Tibial artery (tissue), 4 donors: ENCODE measurements at regions not wholly inside any gene's neighbourhood (a gene's known extent, or its start where the extent isn't known, plus 50 kb on each side); places are given as distances from the start of the nearest gene placed in this dataset.

Experiments
- DNase-seq, 2 donors: peaks; one replicate each; pipeline ENCODE4 v3.0.0-alpha.2; 2019
- H3K27ac ChIP-seq, 2 donors: fragments of 200-600 bp; sonication (generic) in 1 of 2; 1 replicate in 1 of 2; 2 replicates in 1 of 2; pipeline ENCODE4 v1.5.1; 2018 to 2019; ENCODE audit warnings: mild to moderate bottlenecking in 1 of 2
- H3K27me3 ChIP-seq, 2 donors: fragments of 200-600 bp; sonication (generic) in 1 of 2; one replicate each; pipeline versions ENCODE4 v1.5.1 to v1.6.0; 2016 to 2019
- H3K36me3 ChIP-seq, 3 donors: fragments of 200-600 bp; sonication (generic) in 2 of 3; one replicate each; pipeline ENCODE4 v1.5.1; 2016 to 2019; ENCODE audit warnings: mild to moderate bottlenecking in 2 of 3
- H3K4me1 ChIP-seq, 4 donors: fragments of 200-600 bp; sonication (generic) in 2 of 4; 1 replicate in 3 of 4; 2 replicates in 1 of 4; pipeline ENCODE4 v1.5.1; 2016 to 2019
- H3K4me3 ChIP-seq, 2 donors: fragments of 200-600 bp; sonication (generic) in 1 of 2; 1 replicate in 1 of 2; 2 replicates in 1 of 2; pipeline ENCODE4 v1.5.1; 2018 to 2019; ENCODE audit warnings: mild to moderate bottlenecking in 2 of 2
- H3K9me3 ChIP-seq, 3 donors: fragments of 200-600 bp; sonication (generic) in 1 of 3; one replicate each; pipeline ENCODE4 v1.5.1; 2016 to 2019
- intact Hi-C: fragments of 100-400 bp; cut with DNase I; formaldehyde crosslinking; loops from one replicate; pipeline ENCODE4 v1.15.0; 2023; ENCODE audit warnings: low total_unique reads
- TF ChIP-seq, protein P1 (sequence below), 2 experiments: fragments of 200-600 bp in 1 of 2; fragments of 450-650 bp in 1 of 2; IDR thresholded peaks; one replicate each; pipeline ENCODE4 v1.5.1; 2017 to 2019; ENCODE audit warnings: antibody characterized with exemption in 2 of 2, mild to moderate bottlenecking in 1 of 2, moderate library complexity in 1 of 2

GRCh38 chr6:4366635-4367395, 231.4 kb upstream of the ECI2 start:
- H3K9me3 ChIP-seq, result no peaks in the 10 kb centered on the region
- intact Hi-C loops, result no loop called here
- TF ChIP-seq, protein P1, sequence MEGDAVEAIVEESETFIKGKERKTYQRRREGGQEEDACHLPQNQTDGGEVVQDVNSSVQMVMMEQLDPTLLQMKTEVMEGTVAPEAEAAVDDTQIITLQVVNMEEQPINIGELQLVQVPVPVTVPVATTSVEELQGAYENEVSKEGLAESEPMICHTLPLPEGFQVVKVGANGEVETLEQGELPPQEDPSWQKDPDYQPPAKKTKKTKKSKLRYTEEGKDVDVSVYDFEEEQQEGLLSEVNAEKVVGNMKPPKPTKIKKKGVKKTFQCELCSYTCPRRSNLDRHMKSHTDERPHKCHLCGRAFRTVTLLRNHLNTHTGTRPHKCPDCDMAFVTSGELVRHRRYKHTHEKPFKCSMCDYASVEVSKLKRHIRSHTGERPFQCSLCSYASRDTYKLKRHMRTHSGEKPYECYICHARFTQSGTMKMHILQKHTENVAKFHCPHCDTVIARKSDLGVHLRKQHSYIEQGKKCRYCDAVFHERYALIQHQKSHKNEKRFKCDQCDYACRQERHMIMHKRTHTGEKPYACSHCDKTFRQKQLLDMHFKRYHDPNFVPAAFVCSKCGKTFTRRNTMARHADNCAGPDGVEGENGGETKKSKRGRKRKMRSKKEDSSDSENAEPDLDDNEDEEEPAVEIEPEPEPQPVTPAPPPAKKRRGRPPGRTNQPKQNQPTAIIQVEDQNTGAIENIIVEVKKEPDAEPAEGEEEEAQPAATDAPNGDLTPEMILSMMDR (IDR thresholded peaks at IDR 0.05), result no peak
- peaks cover 0 to 9% (median 0%) of the 10 kb centered on the region in 4 donors for H3K4me1 ChIP-seq
- DNase-seq, result no peak
- H3K36me3 ChIP-seq, result no peaks in the 10 kb centered on the region
- no peaks in the 10 kb centered on the region for H3K27me3 ChIP-seq
- no peak overlapping the region for H3K4me3 ChIP-seq
- no peak overlapping the region for H3K27ac ChIP-seq

GRCh38 chr6:4365686-4366085, 230.3 kb upstream of the ECI2 start:
- H3K9me3 ChIP-seq, result no peaks in the 10 kb centered on the region
- no peaks in the 10 kb centered on the region for H3K4me1 ChIP-seq
- H3K36me3 ChIP-seq, result no peaks in the 10 kb centered on the region
- DNase-seq, result no peak
- no peaks in the 10 kb centered on the region for H3K27me3 ChIP-seq
- no peak overlapping the region for H3K27ac ChIP-seq
- intact Hi-C loops, result no loop called here
- no peak overlapping the region for H3K4me3 ChIP-seq
- TF ChIP-seq, protein P1 (IDR thresholded peaks at IDR 0.05), result no peak

- Histone ChIP-seq H3K4me3 (no peak overlapping the region), H3K9me3 (no peaks in the 10 kb centered on the region), H3K27ac (no peak overlapping the region), H3K27me3 (no peaks in the 10 kb centered on the region), H3K4me1 (no peaks in the 10 kb centered on the region), H3K36me3 (no peaks in the 10 kb centered on the region)
- TF ChIP-seq, protein P1 (IDR thresholded peaks at IDR 0.05), result no peak
- intact Hi-C loops, result no loop called here
- no peak for DNase-seq
These were observed 229.3 kb upstream of the ECI2 start for GRCh38 chr6:4364711-4365110.

GRCh38 chr6:4364172-4364571, 228.8 kb upstream of the ECI2 start:
- TF ChIP-seq, protein P1 (IDR thresholded peaks at IDR 0.05), result no peak
- H3K4me3 ChIP-seq, result no peak overlapping the region
- DNase-seq, result no peak
- no peaks in the 10 kb centered on the region for H3K36me3 ChIP-seq
- H3K9me3 ChIP-seq, result no peaks in the 10 kb centered on the region
- intact Hi-C loops, result no loop called here
- no peak overlapping the region for H3K27ac ChIP-seq
- peaks cover 0 to 5% (median 2%) of the 10 kb centered on the region in 4 donors for H3K4me1 ChIP-seq
- no peaks in the 10 kb centered on the region for H3K27me3 ChIP-seq

DNA sequence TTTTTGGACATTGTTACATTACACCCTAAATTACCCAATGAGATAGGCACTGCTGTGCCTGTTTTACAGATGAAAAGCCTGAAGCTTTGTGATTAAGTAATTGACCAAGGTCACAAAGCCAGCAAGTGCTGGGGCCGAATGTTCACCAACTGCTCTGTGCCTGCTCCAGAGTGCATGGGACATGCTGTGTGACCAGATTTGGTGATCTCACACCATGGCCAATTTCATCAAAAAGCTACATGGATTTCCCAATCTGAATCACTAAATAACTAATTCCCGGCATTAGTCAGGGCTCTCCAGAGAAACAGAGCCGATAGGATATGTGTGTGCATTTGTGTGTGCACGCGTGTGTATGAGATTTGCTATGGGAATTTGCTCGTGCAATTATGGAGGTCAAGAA, 228.3 kb upstream of the ECI2 start:
- no peaks in the 10 kb centered on the region for H3K9me3 ChIP-seq
- intact Hi-C loops, result no loop called here
- no peaks in the 10 kb centered on the region for H3K36me3 ChIP-seq
- TF ChIP-seq, protein P1 (IDR thresholded peaks at IDR 0.05), result no peak
- peaks cover 0 to 10% (median 7%) of the 10 kb centered on the region in 4 donors for H3K4me1 ChIP-seq
- DNase-seq, result no peak
- no peak overlapping the region for H3K27ac ChIP-seq
- no peaks in the 10 kb centered on the region for H3K27me3 ChIP-seq
- no peak overlapping the region for H3K4me3 ChIP-seq
